ENCODE measurements at regions not wholly inside any gene's neighbourhood (a gene's known extent, or its start where the extent isn't known, plus 50 kb on each side); places are given as distances from the start of the nearest gene placed in this dataset.
"Not testable (repeated sequence)": the region's sequence is repeated elsewhere in the genome, so short reads cannot be mapped to it uniquely, and the experiment has no call there.

DNA sequence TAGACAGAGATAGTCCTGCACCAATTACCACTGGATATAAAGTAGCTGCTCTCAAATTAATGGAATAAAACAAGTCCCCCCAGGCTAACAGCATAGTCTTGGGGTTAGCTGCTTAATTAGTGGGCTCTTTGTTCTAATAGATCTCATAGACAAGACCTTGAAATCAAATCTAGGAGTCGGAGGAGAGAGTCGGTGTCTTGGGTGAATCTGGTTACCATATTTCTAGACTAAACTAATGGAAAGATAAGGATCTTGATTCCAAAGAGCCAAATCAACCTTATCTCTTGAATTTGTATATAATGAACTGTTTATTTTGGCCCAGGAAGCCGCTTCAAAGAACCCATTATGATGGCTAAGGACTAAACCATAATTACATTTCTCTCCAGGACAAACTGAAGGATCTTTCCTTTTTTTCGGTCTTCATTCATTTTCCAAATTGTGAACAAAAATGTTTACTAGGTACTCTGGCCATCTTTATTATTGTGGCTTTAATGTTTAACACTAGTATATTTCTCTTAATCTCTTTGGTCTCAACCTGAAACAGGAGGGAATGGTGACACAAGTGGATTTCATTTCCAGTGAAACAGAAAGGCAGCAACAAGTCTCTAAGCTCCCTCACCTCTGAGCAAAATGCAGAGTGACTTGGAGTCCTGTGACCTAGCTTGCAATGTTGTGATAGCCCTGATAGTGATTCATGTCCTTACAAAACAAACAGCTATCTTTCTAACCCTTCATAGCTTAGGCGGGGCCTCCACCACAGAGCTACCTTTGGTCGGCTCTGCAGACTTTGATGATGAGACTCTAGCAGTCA, 137.9 kb upstream of the PARD3B start:
- Histone ChIP-seq H3K9me3 (ENCODE audit: control extremely low read depth in 1 of 3, control insufficient read depth in 2 of 3, insufficient read depth in 1 of 3, low read length in 2 of 3) (peaks cover 0 to 1% (median 0%) of the 10 kb centered on the region in 3 donors), H3K4me1 (ENCODE audit: control insufficient read depth in 2 of 2, insufficient read depth in 2 of 2, low read length in 2 of 2) (no peaks in the 10 kb centered on the region), H3K79me2 (ENCODE audit: control insufficient read depth, insufficient read depth, low read length) (no peaks in the 10 kb centered on the region), H2AFZ (ENCODE audit: insufficient read depth, low read depth, low read length, poor library complexity, severe bottlenecking) (no peak overlapping the region), H3K4me2 (replicated peaks; ENCODE audit: low read depth, low read length, poor library complexity, severe bottlenecking) (no peak overlapping the region), H3K27ac (ENCODE audit: low read length in 2 of 2) (no peak overlapping the region), H3K9ac (ENCODE audit: low read length) (no peak overlapping the region), H3K27me3 (replicated peaks in 1 of 4; ENCODE audit: control extremely low read depth in 1 of 4, control insufficient read depth in 3 of 4, insufficient read depth in 4 of 4, low read length in 3 of 4) (no peaks in the 10 kb centered on the region), H3K36me3 (replicated peaks in 1 of 2; ENCODE audit: control extremely low read depth in 1 of 2, control insufficient read depth in 1 of 2, extremely low read depth in 1 of 2, insufficient read depth in 2 of 2, low read length in 1 of 2) (no peaks in the 10 kb centered on the region), H3K4me3 (ENCODE audit: control extremely low read depth in 1 of 5, extremely low read depth in 1 of 5, insufficient read depth in 1 of 5, low read depth in 2 of 5, low read length in 4 of 5) (no peak overlapping the region), H4K20me1 (ENCODE audit: control insufficient read depth, insufficient read depth, low read length, poor library complexity, severe bottlenecking) (no peaks in the 10 kb centered on the region)
- Mint-ChIP-seq H3K4me1 (no peaks in the 10 kb centered on the region), H3K4me3 (no peak overlapping the region), H3K9me3 (ENCODE audit: insufficient read depth) (peaks cover 6% of the 10 kb centered on the region), H3K27ac (no peak overlapping the region), H3K27me3 (no peaks in the 10 kb centered on the region)
- ATAC-seq (ENCODE audit: low read depth) = no peak
- TF ChIP-seq, protein P1, sequence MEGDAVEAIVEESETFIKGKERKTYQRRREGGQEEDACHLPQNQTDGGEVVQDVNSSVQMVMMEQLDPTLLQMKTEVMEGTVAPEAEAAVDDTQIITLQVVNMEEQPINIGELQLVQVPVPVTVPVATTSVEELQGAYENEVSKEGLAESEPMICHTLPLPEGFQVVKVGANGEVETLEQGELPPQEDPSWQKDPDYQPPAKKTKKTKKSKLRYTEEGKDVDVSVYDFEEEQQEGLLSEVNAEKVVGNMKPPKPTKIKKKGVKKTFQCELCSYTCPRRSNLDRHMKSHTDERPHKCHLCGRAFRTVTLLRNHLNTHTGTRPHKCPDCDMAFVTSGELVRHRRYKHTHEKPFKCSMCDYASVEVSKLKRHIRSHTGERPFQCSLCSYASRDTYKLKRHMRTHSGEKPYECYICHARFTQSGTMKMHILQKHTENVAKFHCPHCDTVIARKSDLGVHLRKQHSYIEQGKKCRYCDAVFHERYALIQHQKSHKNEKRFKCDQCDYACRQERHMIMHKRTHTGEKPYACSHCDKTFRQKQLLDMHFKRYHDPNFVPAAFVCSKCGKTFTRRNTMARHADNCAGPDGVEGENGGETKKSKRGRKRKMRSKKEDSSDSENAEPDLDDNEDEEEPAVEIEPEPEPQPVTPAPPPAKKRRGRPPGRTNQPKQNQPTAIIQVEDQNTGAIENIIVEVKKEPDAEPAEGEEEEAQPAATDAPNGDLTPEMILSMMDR (IDR thresholded peaks at IDR 0.05) = no peak
- no peak for TF ChIP-seq EZH2 (IDR thresholded peaks at IDR 0.05; ENCODE audit: borderline replicate concordance, insufficient read depth, low read depth, low read length, poor library complexity, severe bottlenecking)
- no peak for DNase-seq
- CTCF ChIA-PET = no interaction called here
- intact Hi-C loops (cut with micrococcal nuclease) = no loop called here
- POLR2A ChIA-PET = no interaction called here
- WGBS (ENCODE audit: insufficient coverage) = no CpG with 5 or more reads among the region's 6 CpGs

DNA sequence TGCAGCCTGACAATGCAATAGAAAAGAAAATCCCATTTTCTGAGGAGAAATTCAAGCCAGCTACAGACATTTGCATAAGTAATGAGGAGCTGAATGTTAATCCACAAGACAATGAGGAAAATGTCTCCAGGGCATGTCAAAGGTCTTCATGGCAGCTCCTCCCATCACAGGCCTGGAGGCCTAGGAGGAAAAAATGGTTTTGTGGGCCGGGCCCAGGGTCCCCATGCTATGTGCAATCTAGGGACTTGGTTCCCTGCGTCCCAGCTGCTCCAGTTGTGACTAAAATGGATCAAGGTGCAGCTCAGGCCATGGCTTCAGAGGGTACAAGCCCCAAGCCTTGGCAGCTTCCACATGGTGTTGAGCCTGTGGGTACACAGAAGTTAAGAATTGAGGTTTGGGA, 132.5 kb upstream of the PARD3B start:
- H3K79me2 ChIP-seq (ENCODE audit: control insufficient read depth, insufficient read depth, low read length); H3K4me3 Mint-ChIP-seq; intact Hi-C loops (cut with micrococcal nuclease); H3K36me3 ChIP-seq (replicated peaks in 1 of 2; ENCODE audit: control extremely low read depth in 1 of 2, control insufficient read depth in 1 of 2, extremely low read depth in 1 of 2, insufficient read depth in 2 of 2, low read length in 1 of 2); H3K4me1 Mint-ChIP-seq; DNase-seq; H3K27ac Mint-ChIP-seq; CTCF ChIA-PET; H2AFZ ChIP-seq (ENCODE audit: insufficient read depth, low read depth, low read length, poor library complexity, severe bottlenecking); POLR2A ChIA-PET; H3K4me2 ChIP-seq (replicated peaks; ENCODE audit: low read depth, low read length, poor library complexity, severe bottlenecking); H4K20me1 ChIP-seq (ENCODE audit: control insufficient read depth, insufficient read depth, low read length, poor library complexity, severe bottlenecking); H3K27me3 ChIP-seq (replicated peaks in 1 of 4; ENCODE audit: control extremely low read depth in 1 of 4, control insufficient read depth in 3 of 4, insufficient read depth in 4 of 4, low read length in 3 of 4); ATAC-seq (ENCODE audit: low read depth); H3K27ac ChIP-seq (ENCODE audit: low read length in 2 of 2); H3K9ac ChIP-seq (ENCODE audit: low read length); H3K27me3 Mint-ChIP-seq; H3K4me1 ChIP-seq (ENCODE audit: control insufficient read depth in 2 of 2, insufficient read depth in 2 of 2, low read length in 2 of 2); H3K9me3 Mint-ChIP-seq (ENCODE audit: insufficient read depth); H3K4me3 ChIP-seq (ENCODE audit: control extremely low read depth in 1 of 5, extremely low read depth in 1 of 5, insufficient read depth in 1 of 5, low read depth in 2 of 5, low read length in 4 of 5); H3K9me3 ChIP-seq (ENCODE audit: control extremely low read depth in 1 of 3, control insufficient read depth in 2 of 3, insufficient read depth in 1 of 3, low read length in 2 of 3): not testable (repeated sequence)
- WGBS (ENCODE audit: insufficient coverage) = 73% methylated on average over 2 of the region's 2 CpGs
